ENCODE measurements at regions not wholly inside any gene's neighbourhood (a gene's known extent, or its start where the extent isn't known, plus 50 kb on each side); places are given as distances from the start of the nearest gene placed in this dataset.

- no peak for DNase-seq (ENCODE audit: low read depth)
- TF ChIP-seq CTCF (IDR thresholded peaks at IDR 0.05; ENCODE audit: control insufficient read depth, extremely low read depth, insufficient read depth) = no peak
- no peak overlapping the region for H3K4me3 ChIP-seq (ENCODE audit: low read depth, low read length)
These were observed 117.9 kb upstream of the CDH12 start for GRCh38 chr5:22970956-22971618.

- no peak for DNase-seq (ENCODE audit: low read depth)
- no peak for TF ChIP-seq CTCF (IDR thresholded peaks at IDR 0.05; ENCODE audit: control insufficient read depth, extremely low read depth, insufficient read depth)
These were observed 117.3 kb upstream of the CDH12 start for GRCh38 chr5:22970491-22970890.

GRCh38 chr5:22968386-22968785 lies 115.2 kb upstream of the CDH12 start:
- TF ChIP-seq CTCF (IDR thresholded peaks at IDR 0.05; ENCODE audit: control insufficient read depth, extremely low read depth, insufficient read depth) = no peak
- no peak for DNase-seq (ENCODE audit: low read depth)
- no peak overlapping the region for H3K4me3 ChIP-seq (ENCODE audit: low read depth, low read length)

More at GRCh38 chr5:22970491-22970890, 117.3 kb upstream of the CDH12 start:
- no peak overlapping the region for H3K4me3 ChIP-seq (ENCODE audit: low read depth, low read length)

GRCh38 chr5:22965960-22966359 lies 112.8 kb upstream of the CDH12 start:
- DNase-seq (ENCODE audit: low read depth) = no peak

GRCh38 chr5:22964632-22965031 lies 111.5 kb upstream of the CDH12 start:
- DNase-seq (ENCODE audit: low read depth) = no peak
- TF ChIP-seq CTCF (IDR thresholded peaks at IDR 0.05; ENCODE audit: control insufficient read depth, extremely low read depth, insufficient read depth) = no peak
- no peak overlapping the region for H3K4me3 ChIP-seq (ENCODE audit: low read depth, low read length)

More at GRCh38 chr5:22965960-22966359, 112.8 kb upstream of the CDH12 start:
- no peak for TF ChIP-seq CTCF (IDR thresholded peaks at IDR 0.05; ENCODE audit: control insufficient read depth, extremely low read depth, insufficient read depth)
- H3K4me3 ChIP-seq (ENCODE audit: low read depth, low read length) = no peak overlapping the region

- TF ChIP-seq CTCF (IDR thresholded peaks at IDR 0.05; ENCODE audit: control insufficient read depth, extremely low read depth, insufficient read depth) = no peak
- no peak for DNase-seq (ENCODE audit: low read depth)
- H3K4me3 ChIP-seq (ENCODE audit: low read depth, low read length) = no peak overlapping the region
These were observed 105.5 kb upstream of the CDH12 start for GRCh38 chr5:22958462-22959262.

Data from LNCaP clone FGC (cell line).